H9 (cell line): ENCODE measurements at regions not wholly inside any gene's neighbourhood (a gene's known extent, or its start where the extent isn't known, plus 50 kb on each side); places are given as distances from the start of the nearest gene placed in this dataset.

Experiments used
- DNase-seq: peaks from one replicate; pipeline ENCODE4 v3.0.0-alpha.2; 2017
- H2AFZ ChIP-seq: one replicate; pipeline ENCODE4 v1.6.1; 2013; ENCODE audit warnings: mild to moderate bottlenecking, low read length, control low read depth, moderate library complexity
- H2AK5ac ChIP-seq: 2 replicates; pipeline ENCODE4 v1.6.1; 2013; ENCODE audit warnings: low read length, control low read depth, mixed read lengths; ENCODE audit not compliant: insufficient read length
- H2BK120ac ChIP-seq: one replicate; pipeline ENCODE4 v1.6.1; 2013; ENCODE audit warnings: low read depth, mild to moderate bottlenecking, low read length, control low read depth, inconsistent platforms; ENCODE audit not compliant: poor library complexity, severe bottlenecking
- H2BK12ac ChIP-seq: 2 replicates; pipeline ENCODE4 v1.6.1; 2013; ENCODE audit warnings: low read length, control low read depth, mixed read lengths, low read depth; ENCODE audit not compliant: insufficient read length
- H2BK15ac ChIP-seq: 2 replicates; pipeline ENCODE4 v1.6.1; 2013; ENCODE audit warnings: low read depth, low read length, control low read depth
- H2BK20ac ChIP-seq: one replicate; pipeline ENCODE4 v1.6.1; 2013; ENCODE audit warnings: low read depth, mild to moderate bottlenecking, low read length, control low read depth, inconsistent platforms; ENCODE audit not compliant: poor library complexity, severe bottlenecking
- H2BK5ac ChIP-seq: 2 replicates; pipeline ENCODE4 v1.6.1; 2013; ENCODE audit warnings: low read length, control low read depth, mixed read lengths; ENCODE audit not compliant: insufficient read length
- H3K14ac ChIP-seq: 2 replicates; pipeline ENCODE4 v1.6.1; 2013; ENCODE audit warnings: low read length, control low read depth; ENCODE audit not compliant: insufficient read depth
- H3K18ac ChIP-seq: 2 replicates; pipeline ENCODE4 v1.6.1; 2013; ENCODE audit warnings: low read depth, mild to moderate bottlenecking, mixed read lengths, low read length, control low read depth; ENCODE audit not compliant: insufficient read length
- H3K23ac ChIP-seq: 2 replicates; pipeline ENCODE4 v1.6.1; 2013; ENCODE audit warnings: low read length, control low read depth, mixed read lengths, low read depth; ENCODE audit not compliant: insufficient read length
- H3K23me2 ChIP-seq: 2 replicates; pipeline ENCODE4 v1.6.1; 2013; ENCODE audit warnings: low read depth, mild to moderate bottlenecking, mixed read lengths, low read length, control low read depth; ENCODE audit not compliant: insufficient read length, poor library complexity, severe bottlenecking
- H3K27ac ChIP-seq: 2 replicates; pipeline ENCODE4 v1.5.1; 2013; ENCODE audit warnings: low read length, control low read depth, mixed read lengths, low read depth; ENCODE audit not compliant: insufficient read length
- H3K27me3 ChIP-seq: 2 replicates; pipeline ENCODE4 v1.6.1; 2013; ENCODE audit warnings: low read length, control low read depth, inconsistent platforms; ENCODE audit not compliant: insufficient read depth
- H3K4ac ChIP-seq: 2 replicates; pipeline ENCODE4 v1.6.1; 2013; ENCODE audit warnings: low read depth, mild to moderate bottlenecking, control low read depth, inconsistent platforms, low read length, moderate library complexity
- H3K4me1 ChIP-seq: 2 replicates; pipeline ENCODE4 v1.6.1; 2013; ENCODE audit warnings: low read length, control low read depth, inconsistent platforms; ENCODE audit not compliant: insufficient read depth
- H3K4me2 ChIP-seq: 2 replicates; pipeline ENCODE4 v1.6.1; 2013; ENCODE audit warnings: low read length, control low read depth, mixed read lengths; ENCODE audit not compliant: insufficient read length, insufficient read depth
- H3K56ac ChIP-seq: 2 replicates; pipeline ENCODE4 v1.6.1; 2013; ENCODE audit warnings: low read depth, mild to moderate bottlenecking, mixed read lengths, low read length, control low read depth; ENCODE audit not compliant: insufficient read length
- H3K79me1 ChIP-seq: 2 replicates; pipeline ENCODE4 v1.6.1; 2013; ENCODE audit warnings: low read depth, mild to moderate bottlenecking, moderate library complexity, low read length, control low read depth, inconsistent platforms; ENCODE audit not compliant: insufficient read depth, poor library complexity, severe bottlenecking
- H3K79me2 ChIP-seq: 2 replicates; pipeline ENCODE4 v1.6.1; 2013; ENCODE audit warnings: low read length, control low read depth, inconsistent platforms; ENCODE audit not compliant: insufficient read depth
- H3K9ac ChIP-seq: 2 replicates; pipeline ENCODE4 v1.6.1; 2013; ENCODE audit warnings: low read length, control low read depth, mixed read lengths; ENCODE audit not compliant: insufficient read length; ENCODE audit errors: extremely low read depth
- H3K9me3 ChIP-seq: one replicate; pipeline ENCODE4 v1.6.1; 2013; ENCODE audit warnings: low read depth, low read length, inconsistent platforms; ENCODE audit not compliant: control insufficient read depth
- H3T11ph ChIP-seq: one replicate; pipeline ENCODE4 v1.6.1; 2013; ENCODE audit warnings: mild to moderate bottlenecking, low read length, control low read depth, inconsistent platforms
- H4K20me1 ChIP-seq: one replicate; pipeline ENCODE4 v1.6.1; 2013; ENCODE audit not compliant: control insufficient read depth, insufficient read length, insufficient read depth
- H4K5ac ChIP-seq: 2 replicates; pipeline ENCODE4 v1.6.1; 2013; ENCODE audit warnings: low read depth, mild to moderate bottlenecking, mixed read lengths, low read length, control low read depth; ENCODE audit not compliant: insufficient read length
- H4K8ac ChIP-seq: replicated peaks from 2 replicates; pipeline ENCODE4 v1.6.1; 2013; ENCODE audit warnings: low read length, control low read depth, mixed read lengths, low read depth; ENCODE audit not compliant: insufficient read length
- H4K91ac ChIP-seq: 2 replicates; pipeline ENCODE4 v1.6.1; 2013; ENCODE audit warnings: low read depth, mild to moderate bottlenecking, moderate library complexity, mixed read lengths, low read length, control low read depth; ENCODE audit not compliant: insufficient read length
- H3K27ac Mint-ChIP-seq, 3 experiments: 2 replicates in 2 of 3; 3 replicates in 1 of 3; pipeline ENCODE4 v1.8.0; 2020 to 2021; ENCODE audit warnings: mixed read lengths in 3 of 3, mild to moderate bottlenecking in 1 of 3, moderate library complexity in 1 of 3
- H3K27me3 Mint-ChIP-seq: 2 replicates; pipeline ENCODE4 v1.8.0; 2021; ENCODE audit warnings: low read depth, mild to moderate bottlenecking, moderate library complexity, mixed read lengths
- H3K36me3 Mint-ChIP-seq, 3 experiments: 2 replicates in 2 of 3; 3 replicates in 1 of 3; pipeline ENCODE4 v1.8.0; 2020 to 2021; ENCODE audit warnings: low read depth in 3 of 3, mixed read lengths in 3 of 3; ENCODE audit not compliant: insufficient read depth in 1 of 3
- H3K4me1 Mint-ChIP-seq, 2 experiments: 2 replicates each; pipeline ENCODE4 v1.8.0; 2020; ENCODE audit warnings: mixed read lengths in 2 of 2
- H3K4me3 Mint-ChIP-seq, 2 experiments: 2 replicates in 1 of 2; 3 replicates in 1 of 2; pipeline ENCODE4 v1.8.0; 2020 to 2021; ENCODE audit warnings: mild to moderate bottlenecking in 2 of 2, mixed read lengths in 2 of 2, moderate library complexity in 1 of 2
- H3K9me3 Mint-ChIP-seq, 2 experiments: 2 replicates in 1 of 2; 3 replicates in 1 of 2; pipeline ENCODE4 v1.8.0; 2020; ENCODE audit warnings: mild to moderate bottlenecking in 2 of 2, mixed read lengths in 2 of 2, moderate library complexity in 1 of 2
- WGBS: extraction: QIAGEN DNeasy Blood & Tissue Kit; methylation state at CpG from one replicate; pipeline ENCODE4 v1.1.7; 2013; ENCODE audit warnings: missing lambda C conversion rate, low lambda C conversion rate, mixed read lengths; ENCODE audit not compliant: insufficient read length; ENCODE audit errors: extremely low coverage; 5-methylcytosine and 5-hydroxymethylcytosine counted together
- TF ChIP-seq, protein P1 (sequence below): fragments of 200-600 bp; sonication (generic); conservative IDR thresholded peaks from 3 replicates; pipeline ENCODE4 v1.8.0; 2021; ENCODE audit warnings: antibody characterized with exemption, mild to moderate bottlenecking

DNA sequence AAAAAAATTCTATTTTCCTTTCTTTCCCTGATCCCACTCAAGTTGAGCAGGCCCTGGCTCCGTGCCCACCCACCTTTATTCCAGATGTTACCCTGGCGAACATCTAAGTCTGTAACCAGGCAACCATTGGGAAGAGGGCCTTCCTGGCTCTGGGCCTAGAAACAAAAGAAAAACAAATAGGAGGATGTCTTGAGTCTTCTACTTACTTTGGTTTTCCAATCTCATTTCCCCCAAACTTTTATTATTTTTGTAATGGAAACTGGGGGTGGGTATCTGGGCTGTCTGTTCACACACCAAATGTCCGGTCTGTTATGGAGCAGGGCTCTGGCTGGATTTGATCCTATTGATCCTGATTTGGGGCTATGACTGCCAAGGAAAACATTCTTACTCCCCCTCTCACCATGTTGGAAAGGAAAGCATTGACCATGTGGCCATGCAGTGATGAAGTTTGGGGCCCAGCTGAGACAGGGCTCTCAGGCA lies 744.1 kb downstream of the DHX35 start:
- Histone ChIP-seq H3K9ac (no peak overlapping the region), H3K79me1 (no peaks in the 10 kb centered on the region), H4K20me1 (no peaks in the 10 kb centered on the region), H2BK5ac (no peak overlapping the region), H3K56ac (no peak overlapping the region), H3K23me2 (no peaks in the 10 kb centered on the region), H3T11ph (no peak overlapping the region), H4K5ac (no peak overlapping the region), H3K4ac (no peak overlapping the region), H3K4me1 (peaks cover 2% of the 10 kb centered on the region; the same call in 1 of the 2 replicates), H3K23ac (no peak overlapping the region), H4K8ac (no peak overlapping the region), H3K9me3 (no peaks in the 10 kb centered on the region), H2BK20ac (no peak overlapping the region), H2BK15ac (no peak overlapping the region), H4K91ac (no peak overlapping the region), H2BK12ac (no peak overlapping the region), H3K27ac (no peak overlapping the region), H3K14ac (no peak overlapping the region), H3K27me3 (no peaks in the 10 kb centered on the region), H2AFZ (no peak overlapping the region), H3K4me2 (no peak overlapping the region), H3K79me2 (no peaks in the 10 kb centered on the region; the same call in 1 of the 2 replicates), H3K18ac (no peak overlapping the region), H2BK120ac (no peak overlapping the region), H2AK5ac (no peak overlapping the region)
- Mint-ChIP-seq H3K36me3 (no peaks in the 10 kb centered on the region), H3K4me1 (peaks cover 15% of the 10 kb centered on the region in 2 experiments), H3K27me3 (no peaks in the 10 kb centered on the region), H3K27ac (no peak overlapping the region), H3K4me3 (no peak overlapping the region), H3K9me3 (no peaks in the 10 kb centered on the region)
- no CpG with 5 or more reads among the region's 3 CpGs for WGBS
- TF ChIP-seq, protein P1, sequence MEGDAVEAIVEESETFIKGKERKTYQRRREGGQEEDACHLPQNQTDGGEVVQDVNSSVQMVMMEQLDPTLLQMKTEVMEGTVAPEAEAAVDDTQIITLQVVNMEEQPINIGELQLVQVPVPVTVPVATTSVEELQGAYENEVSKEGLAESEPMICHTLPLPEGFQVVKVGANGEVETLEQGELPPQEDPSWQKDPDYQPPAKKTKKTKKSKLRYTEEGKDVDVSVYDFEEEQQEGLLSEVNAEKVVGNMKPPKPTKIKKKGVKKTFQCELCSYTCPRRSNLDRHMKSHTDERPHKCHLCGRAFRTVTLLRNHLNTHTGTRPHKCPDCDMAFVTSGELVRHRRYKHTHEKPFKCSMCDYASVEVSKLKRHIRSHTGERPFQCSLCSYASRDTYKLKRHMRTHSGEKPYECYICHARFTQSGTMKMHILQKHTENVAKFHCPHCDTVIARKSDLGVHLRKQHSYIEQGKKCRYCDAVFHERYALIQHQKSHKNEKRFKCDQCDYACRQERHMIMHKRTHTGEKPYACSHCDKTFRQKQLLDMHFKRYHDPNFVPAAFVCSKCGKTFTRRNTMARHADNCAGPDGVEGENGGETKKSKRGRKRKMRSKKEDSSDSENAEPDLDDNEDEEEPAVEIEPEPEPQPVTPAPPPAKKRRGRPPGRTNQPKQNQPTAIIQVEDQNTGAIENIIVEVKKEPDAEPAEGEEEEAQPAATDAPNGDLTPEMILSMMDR, result no peak
- DNase-seq, result no peak
